ENCODE measurements at regions not wholly inside any gene's neighbourhood (a gene's known extent, or its start where the extent isn't known, plus 50 kb on each side); places are given as distances from the start of the nearest gene placed in this dataset.

DNA sequence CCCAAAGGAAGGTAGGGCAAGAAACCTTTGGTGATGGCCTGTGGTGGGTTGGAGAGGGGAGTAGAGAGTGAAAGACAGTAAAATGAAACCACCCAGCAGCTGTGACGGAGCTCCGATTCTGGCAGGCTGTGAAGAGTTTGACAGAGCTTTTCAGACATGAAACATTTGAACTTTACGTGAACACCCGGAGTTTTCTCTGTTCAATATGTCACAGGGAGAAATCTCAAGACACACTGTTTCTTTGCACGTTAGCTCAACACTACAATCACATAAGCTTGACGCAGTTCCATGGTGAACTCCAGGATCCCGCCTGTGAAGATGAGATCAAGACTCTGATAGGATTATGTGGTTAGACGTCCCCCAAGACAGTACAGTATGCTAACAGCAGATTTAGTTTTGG is 79.6 kb upstream of the CDH11 start:
- TF ChIP-seq, protein P1, sequence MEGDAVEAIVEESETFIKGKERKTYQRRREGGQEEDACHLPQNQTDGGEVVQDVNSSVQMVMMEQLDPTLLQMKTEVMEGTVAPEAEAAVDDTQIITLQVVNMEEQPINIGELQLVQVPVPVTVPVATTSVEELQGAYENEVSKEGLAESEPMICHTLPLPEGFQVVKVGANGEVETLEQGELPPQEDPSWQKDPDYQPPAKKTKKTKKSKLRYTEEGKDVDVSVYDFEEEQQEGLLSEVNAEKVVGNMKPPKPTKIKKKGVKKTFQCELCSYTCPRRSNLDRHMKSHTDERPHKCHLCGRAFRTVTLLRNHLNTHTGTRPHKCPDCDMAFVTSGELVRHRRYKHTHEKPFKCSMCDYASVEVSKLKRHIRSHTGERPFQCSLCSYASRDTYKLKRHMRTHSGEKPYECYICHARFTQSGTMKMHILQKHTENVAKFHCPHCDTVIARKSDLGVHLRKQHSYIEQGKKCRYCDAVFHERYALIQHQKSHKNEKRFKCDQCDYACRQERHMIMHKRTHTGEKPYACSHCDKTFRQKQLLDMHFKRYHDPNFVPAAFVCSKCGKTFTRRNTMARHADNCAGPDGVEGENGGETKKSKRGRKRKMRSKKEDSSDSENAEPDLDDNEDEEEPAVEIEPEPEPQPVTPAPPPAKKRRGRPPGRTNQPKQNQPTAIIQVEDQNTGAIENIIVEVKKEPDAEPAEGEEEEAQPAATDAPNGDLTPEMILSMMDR (IDR thresholded peaks at IDR 0.05): no peak
- TF ChIP-seq POLR2A (IDR thresholded peaks at IDR 0.05) (no peak), EP300 (IDR thresholded peaks at IDR 0.05) (no peak)
